ENCODE measurements at regions not wholly inside any gene's neighbourhood (a gene's known extent, or its start where the extent isn't known, plus 50 kb on each side); places are given as distances from the start of the nearest gene placed in this dataset.
"Not testable (repeated sequence)": the region's sequence is repeated elsewhere in the genome, so short reads cannot be mapped to it uniquely, and the experiment has no call there.

GRCh38 chr3:147662705-147663104 is 253.5 kb downstream of the ZIC1 start:
- DNase-seq (ENCODE audit: low read depth in 2 of 3, low spot score in 2 of 3): no peak

- DNase-seq (ENCODE audit: low read depth in 2 of 3, low spot score in 2 of 3): no peak
Observed at GRCh38 chr3:147669077-147669476, 259.9 kb downstream of the ZIC1 start.

- DNase-seq (ENCODE audit: low read depth in 2 of 3, low spot score in 2 of 3): no peak
Observed at GRCh38 chr3:147672035-147672434, 262.9 kb downstream of the ZIC1 start.

- DNase-seq (ENCODE audit: low read depth in 2 of 3, low spot score in 2 of 3): no peak
Observed at GRCh38 chr3:147672436-147672835, 263.3 kb downstream of the ZIC1 start.

- no peak for DNase-seq (ENCODE audit: low read depth in 2 of 3, low spot score in 2 of 3)
Observed at GRCh38 chr3:147675761-147676160, 266.6 kb downstream of the ZIC1 start.

- DNase-seq (ENCODE audit: low read depth in 2 of 3, low spot score in 2 of 3): no peak
Observed at GRCh38 chr3:147680837-147681483, 271.8 kb downstream of the ZIC1 start.

GRCh38 chr3:147688868-147689267 is 279.7 kb downstream of the ZIC1 start:
- DNase-seq (ENCODE audit: low read depth in 2 of 3, low spot score in 2 of 3): no peak

GRCh38 chr3:147699175-147699838 is 290.1 kb downstream of the ZIC1 start:
- DNase-seq (ENCODE audit: low read depth in 2 of 3, low spot score in 2 of 3): no peak

GRCh38 chr3:147701195-147701594 is 292.0 kb downstream of the ZIC1 start:
- no peak for DNase-seq (ENCODE audit: low read depth in 2 of 3, low spot score in 2 of 3)

GRCh38 chr3:147702509-147702908 is 293.3 kb downstream of the ZIC1 start:
- DNase-seq (ENCODE audit: low read depth in 2 of 3, low spot score in 2 of 3): no peak

- DNase-seq (ENCODE audit: low read depth in 2 of 3, low spot score in 2 of 3): peak in 1 of 3 donors; percentile 52
Observed at GRCh38 chr3:147705651-147706051, 296.5 kb downstream of the ZIC1 start.

GRCh38 chr3:147710753-147711152 is 301.6 kb downstream of the ZIC1 start:
- not testable (repeated sequence) for DNase-seq (ENCODE audit: low read depth in 2 of 3, low spot score in 2 of 3)

GRCh38 chr3:147712357-147712756 is 303.2 kb downstream of the ZIC1 start:
- DNase-seq (ENCODE audit: low read depth in 2 of 3, low spot score in 2 of 3): no peak

- DNase-seq (ENCODE audit: low read depth in 2 of 3, low spot score in 2 of 3): not testable (repeated sequence)
Observed at GRCh38 chr3:147712758-147713157, 303.6 kb downstream of the ZIC1 start.

GRCh38 chr3:147713234-147714133 is 304.3 kb downstream of the ZIC1 start:
- no peak for DNase-seq (ENCODE audit: low read depth in 2 of 3, low spot score in 2 of 3)

GRCh38 chr3:147729641-147730040 is 320.5 kb downstream of the ZIC1 start:
- DNase-seq (ENCODE audit: low read depth in 2 of 3, low spot score in 2 of 3): no peak

- DNase-seq (ENCODE audit: low read depth in 2 of 3, low spot score in 2 of 3): no peak
Observed at GRCh38 chr3:147730284-147730683, 321.1 kb downstream of the ZIC1 start.

- peak in 1 of 3 donors; percentile 15 for DNase-seq (ENCODE audit: low read depth in 2 of 3, low spot score in 2 of 3)
Observed at GRCh38 chr3:147733217-147733616, 324.1 kb downstream of the ZIC1 start.

GRCh38 chr3:147735616-147736015 is 326.5 kb downstream of the ZIC1 start:
- DNase-seq (ENCODE audit: low read depth in 2 of 3, low spot score in 2 of 3): no peak

- peak in 1 of 3 donors; percentile 12 for DNase-seq (ENCODE audit: low read depth in 2 of 3, low spot score in 2 of 3)
Observed at GRCh38 chr3:147736226-147736625, 327.1 kb downstream of the ZIC1 start.

GRCh38 chr3:147737376-147737775 is 328.2 kb downstream of the ZIC1 start:
- DNase-seq (ENCODE audit: low read depth in 2 of 3, low spot score in 2 of 3): no peak
